HG02943 (cell line): ENCODE measurements at regions not wholly inside any gene's neighbourhood (a gene's known extent, or its start where the extent isn't known, plus 50 kb on each side); places are given as distances from the start of the nearest gene placed in this dataset.

ENCODE experiments used
- ATAC-seq: cut with Tn5 transposase; IDR thresholded peaks from one replicate; pipeline ENCODE4 v1.9.1; 2021; ENCODE audit warnings: mild to moderate bottlenecking, low read depth, moderate library complexity; ENCODE audit not compliant: unreplicated experiment

DNA sequence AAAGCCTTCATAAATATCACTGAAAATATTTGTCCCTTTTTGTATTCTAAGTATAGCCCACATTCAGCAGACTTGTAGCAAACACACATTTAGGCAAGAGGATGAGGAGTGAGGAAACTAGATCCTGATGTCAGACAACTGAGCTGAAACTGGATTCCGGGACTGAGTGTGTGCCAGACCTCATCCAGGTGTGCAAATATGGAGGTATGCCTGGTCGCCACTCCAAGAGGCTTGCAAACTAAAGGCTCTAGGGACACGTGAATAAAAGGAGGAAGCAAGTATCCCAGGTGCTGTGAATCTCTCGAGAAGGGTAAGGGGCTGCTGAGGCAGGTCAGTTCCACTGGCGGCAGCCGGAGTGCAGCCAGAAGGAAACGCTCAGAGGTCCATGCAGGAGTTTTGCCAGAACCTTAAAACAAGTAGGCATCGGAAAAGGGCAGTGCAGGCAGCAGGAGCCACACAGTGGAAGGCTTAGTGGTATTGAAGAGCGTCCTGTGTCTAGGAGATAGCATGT lies 77.4 kb upstream of the ALDH1B1 start:
- no peak for ATAC-seq

DNA sequence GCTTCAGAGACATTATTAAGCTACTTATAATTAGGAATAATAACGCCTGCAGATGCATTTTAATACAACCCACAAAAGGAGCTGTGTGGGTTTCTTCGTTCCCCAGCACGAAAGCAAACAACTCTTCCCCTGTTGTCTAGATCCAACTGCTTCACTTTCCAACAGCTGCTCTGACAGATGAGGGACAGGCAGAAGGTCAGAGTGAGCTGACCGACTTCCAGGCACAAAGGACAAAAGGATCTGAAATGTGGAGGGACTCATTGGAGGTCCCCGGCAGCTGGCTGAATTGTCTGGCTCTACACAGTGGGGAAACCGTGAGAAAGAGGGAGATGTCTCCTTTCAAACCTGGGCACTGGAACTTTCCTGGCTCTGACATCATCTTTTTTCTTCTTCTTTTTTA lies 79.1 kb upstream of the ALDH1B1 start:
- ATAC-seq: no peak

DNA sequence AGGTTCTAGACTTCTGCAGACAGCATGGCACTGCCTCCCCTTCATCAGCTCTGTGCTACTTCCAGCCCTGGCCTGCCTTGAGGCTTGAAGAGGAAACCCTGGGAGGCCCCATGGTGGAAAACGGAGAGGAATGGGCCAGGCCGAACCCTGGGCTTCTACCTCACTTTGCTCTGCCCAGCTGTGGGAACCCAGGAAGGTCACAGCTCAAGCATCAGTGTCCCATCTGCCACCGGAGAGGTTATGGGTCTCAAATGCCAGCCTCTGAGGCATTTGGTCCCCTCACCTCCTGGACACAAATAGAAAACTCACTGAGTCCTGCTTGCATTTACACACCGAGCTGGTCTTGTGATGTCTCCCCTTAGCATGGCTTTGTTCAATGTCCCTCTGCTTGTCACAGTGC lies 80.1 kb upstream of the ALDH1B1 start:
- no peak for ATAC-seq

DNA sequence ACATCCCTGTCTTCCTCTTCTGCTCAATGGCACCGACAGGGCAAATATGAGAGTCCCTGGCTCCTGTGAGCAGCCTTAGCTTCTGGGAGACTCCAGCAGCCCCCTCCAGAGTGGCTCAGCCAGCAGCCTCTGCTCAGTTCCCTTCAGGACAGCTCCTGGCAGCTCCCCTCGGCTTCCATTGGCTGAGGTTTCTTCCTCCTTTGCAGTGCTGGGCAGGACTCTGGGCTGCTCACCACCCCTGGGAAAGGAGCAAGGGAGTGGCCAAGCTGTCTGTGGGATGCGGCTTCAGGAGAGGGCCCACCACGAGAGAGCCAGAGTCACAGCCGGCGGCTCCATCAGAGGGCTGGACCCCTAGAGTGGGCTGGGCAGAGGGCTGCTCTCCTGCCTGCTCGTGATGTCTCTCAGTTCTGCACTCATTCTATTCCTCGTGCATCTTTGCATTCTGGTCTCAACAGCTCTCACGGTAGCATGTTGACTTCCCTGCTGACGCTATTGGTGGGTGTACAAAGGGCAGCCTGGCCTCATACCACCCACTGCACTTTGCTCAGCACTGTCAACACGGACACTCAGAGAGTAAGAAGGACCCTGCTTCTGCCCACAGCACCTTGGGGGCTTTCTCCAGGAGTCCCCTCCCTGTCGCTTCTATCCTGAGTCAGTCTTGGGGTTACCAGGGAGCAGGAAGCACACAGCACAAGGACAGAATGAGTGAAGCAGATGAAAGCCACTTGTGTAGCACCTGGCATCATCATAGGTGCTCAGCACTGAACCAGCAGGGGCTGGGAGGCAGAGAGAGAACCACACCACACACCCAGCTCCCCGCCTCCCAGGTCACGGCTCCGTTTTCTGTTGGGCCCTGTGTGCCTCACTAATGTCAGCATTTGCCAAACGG lies 80.9 kb upstream of the ALDH1B1 start:
- ATAC-seq: no peak

DNA sequence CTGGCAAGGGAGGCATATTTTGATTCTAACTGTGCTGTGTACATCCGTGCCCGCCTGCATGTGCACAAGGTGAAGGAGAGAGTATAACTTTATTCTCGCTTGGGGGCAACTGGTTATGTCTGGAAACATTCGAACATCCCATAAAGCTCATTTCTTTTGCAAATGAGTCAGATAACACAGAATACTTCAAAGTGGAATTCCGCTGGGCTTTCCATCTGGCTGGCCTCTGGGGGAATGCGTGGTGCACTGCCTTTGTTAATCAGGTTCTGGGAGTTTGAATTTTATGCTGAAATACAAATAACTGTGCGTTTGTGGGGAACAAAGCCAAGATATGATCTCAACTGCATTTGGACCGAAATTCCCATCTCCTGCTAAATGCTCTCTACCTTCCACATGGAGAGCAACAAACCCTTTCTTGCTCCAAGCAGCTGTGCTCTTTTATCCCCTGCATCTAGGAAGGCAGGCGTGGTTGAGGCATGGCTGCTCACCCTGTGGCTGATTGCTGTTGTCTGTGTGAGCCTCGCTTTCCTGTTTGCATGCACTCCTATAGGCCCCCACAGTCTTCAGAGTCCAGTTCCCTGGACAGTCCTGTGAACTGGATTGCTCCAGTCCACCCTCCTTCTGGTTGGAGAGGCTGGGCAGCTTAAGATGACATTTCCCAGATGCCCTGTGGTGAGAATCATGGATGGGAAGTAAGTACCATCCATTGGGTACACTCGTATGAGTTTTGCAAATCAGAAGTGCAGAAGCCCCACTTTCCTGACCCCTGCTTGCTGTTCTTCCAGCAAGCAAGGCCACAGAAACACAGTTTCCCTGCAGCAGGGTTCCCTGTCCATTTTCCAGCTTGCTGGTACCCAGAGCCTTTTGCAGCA lies 82.9 kb upstream of the ALDH1B1 start:
- ATAC-seq: no peak

DNA sequence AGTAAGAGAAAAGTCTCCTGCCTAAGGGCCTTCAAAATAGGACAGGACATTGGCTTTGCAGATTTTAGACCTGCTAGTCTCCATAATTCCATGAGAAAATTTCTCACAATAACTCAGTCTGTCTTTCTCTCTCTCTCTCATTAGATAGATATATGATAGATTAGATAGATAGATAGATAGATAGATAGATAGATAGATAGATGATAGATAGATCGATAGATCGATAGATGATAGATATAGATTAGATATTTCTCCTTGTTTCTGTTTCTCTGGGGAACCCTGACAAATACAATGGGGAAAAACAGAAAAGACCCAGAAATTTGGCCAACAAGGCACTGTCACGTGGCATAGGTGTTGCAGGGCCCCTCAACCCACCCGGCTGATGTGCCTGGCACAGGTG lies 84.4 kb upstream of the ALDH1B1 start:
- no peak for ATAC-seq

DNA sequence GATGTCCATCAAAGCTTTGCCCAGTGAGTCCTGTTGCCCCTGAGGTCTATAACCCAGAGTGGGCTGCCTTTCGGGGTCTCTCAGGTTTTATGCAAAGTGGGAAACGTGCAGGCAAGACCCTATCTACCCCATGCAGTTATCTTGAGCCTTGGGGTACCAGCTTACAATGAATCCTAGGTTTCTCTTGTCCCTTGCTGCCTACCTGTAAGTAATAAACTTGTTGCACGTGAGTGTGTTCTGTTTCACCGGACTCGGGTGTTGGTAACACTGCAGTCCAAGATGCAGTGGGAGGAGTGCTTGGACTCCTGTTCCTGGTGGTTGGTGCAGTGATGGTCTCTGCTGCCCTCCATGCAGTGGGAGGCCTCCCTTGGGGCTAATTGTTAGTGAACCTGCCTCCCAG lies 85.6 kb upstream of the ALDH1B1 start:
- no peak for ATAC-seq

DNA sequence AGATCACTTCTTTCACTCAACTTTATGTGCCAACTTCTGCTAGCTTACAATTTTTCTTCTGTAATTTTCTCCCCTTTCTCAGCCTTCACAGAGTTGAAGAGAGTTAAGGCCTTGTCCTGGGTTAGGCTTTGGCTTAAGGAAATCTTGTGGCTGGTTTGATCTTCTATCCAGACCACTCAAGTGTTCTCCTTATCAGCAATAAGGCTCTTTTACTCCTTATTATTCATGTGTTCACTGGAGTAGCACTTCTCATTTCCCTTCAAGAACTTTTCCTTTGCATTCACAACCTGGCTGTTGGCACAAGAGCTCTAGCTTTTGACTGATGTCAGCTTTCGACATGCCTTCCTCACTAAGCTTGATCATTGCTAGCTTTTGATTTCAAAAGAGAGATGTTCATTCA lies 86.9 kb upstream of the ALDH1B1 start:
- no peak for ATAC-seq

DNA sequence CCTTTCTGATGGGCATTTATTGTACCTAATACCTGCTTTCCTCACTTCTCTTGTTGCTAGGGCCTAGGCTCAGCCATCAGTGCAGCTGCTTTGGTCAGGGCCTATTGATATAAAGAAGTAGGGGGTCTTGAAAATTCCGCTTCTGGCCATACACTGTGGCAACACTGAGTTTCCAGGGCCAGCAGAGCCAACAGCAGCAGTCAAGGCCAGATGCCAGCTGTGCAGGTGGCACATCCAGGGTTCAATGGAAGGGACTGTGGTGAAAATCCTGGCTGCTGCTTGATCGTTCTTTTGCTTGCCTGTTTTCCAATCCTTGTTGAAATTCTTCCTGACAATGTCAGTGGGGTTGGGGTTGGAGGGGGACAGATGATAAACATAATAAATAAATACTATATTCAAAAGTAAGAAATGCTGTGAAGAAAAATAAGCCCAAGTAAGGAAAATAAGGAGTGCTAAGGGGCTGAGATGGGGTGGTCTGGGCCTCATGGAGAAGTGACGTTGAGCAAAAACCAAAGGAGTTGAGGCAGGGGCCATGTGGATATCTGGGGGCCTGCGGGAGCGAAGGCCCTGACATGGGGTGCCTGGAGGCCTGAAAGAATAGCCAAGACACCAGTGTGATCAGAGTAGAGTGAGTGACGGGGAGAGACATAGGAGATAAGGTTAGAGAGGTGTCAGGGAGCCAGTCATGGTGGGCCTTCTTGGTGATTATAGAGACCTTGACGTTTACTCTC lies 91.0 kb upstream of the ALDH1B1 start:
- no peak for ATAC-seq

DNA sequence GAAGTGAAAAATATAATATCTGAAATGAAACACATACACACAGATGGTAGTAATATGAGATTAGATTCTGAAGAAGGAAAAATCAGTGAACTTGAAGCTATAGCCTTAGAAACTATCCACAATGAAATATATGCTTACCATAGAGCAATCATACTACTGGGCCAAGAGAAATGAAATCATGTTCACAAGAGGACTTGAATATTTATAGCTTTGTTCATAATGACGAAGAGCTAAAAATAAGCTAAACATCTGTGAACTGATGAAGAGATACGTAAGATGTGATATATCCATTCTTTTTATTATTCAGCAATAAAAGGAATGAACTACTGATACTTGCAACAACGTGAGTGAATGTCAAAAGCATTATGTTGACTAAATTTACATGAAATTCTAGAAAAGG lies 92.6 kb upstream of the ALDH1B1 start:
- no peak for ATAC-seq

DNA sequence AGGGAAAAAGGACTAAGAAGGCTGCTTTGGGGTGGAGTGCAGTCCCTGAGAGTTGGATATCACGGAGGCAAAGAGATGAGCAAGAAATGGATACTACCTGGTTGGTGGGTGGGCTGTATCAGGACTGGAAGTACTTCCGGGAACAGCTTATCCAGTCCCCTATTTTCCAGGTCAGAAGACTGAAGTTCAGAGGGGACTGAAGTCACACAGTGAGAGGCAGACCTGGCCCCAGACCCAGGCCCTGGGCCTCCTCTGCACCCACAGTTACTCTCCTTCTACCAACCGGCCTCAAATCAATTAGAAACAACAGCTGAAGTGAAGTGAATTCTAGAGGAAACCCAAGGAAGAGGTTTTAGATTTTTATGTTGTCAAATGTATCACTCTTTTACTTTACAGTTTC lies 93.6 kb upstream of the ALDH1B1 start:
- no peak for ATAC-seq

DNA sequence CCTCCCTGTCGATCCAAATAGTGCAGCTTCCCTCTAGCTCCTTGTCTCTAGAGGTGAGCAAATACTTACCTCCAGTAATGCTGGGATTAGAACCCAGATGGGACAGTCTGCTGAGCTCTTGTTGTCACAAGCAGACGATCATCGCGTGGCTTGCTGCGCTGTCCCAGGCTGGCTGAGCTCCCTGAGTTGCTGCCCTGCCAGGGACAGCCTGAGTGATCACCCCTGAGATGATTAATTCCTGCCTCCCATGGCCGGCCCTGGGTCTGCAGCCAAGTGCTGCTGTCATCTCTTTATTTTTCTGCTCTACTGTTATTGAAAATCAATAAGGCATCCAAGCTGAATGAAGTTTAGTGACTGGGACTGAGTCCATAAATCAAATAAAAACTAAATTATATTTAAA lies 94.0 kb upstream of the ALDH1B1 start:
- no peak for ATAC-seq

DNA sequence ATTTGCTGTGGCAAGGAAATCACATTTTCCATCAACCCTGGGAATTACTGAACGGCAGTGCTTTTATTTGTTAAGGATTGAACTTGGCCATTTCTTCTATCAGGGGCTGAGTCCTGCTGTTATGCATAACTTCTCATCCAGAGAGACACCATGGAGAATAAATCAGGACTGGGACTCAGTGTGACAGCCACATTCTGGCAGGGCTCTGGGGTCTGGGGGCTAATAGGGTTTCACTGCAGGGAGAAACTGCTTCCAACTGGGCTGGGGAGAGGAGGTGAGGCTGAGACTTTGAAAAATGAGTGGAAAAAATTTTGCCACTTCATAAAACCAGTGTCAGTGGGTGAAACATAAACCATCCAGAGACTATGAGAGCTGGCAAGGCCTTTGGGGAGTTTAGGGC lies 95.7 kb upstream of the ALDH1B1 start:
- no peak for ATAC-seq

DNA sequence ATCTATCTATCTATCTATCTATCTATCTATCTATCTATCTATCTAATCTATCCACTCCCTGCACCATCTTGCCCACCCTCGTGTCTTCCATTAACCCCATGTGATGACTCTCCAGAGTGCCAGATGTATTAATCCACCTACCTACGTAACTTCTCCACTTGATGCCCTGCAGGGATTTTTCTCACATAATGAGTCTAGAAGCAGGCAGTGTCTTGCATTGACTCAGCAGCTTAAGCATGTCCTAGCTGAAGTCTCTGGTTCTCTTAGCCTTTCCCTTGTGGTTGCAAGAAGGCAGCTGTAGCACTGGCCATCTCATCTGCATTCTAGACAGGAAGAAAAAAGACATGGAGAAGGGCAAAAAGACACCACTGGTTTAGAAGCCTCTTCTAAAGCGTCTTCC lies 96.7 kb upstream of the ALDH1B1 start:
- ATAC-seq: no peak

DNA sequence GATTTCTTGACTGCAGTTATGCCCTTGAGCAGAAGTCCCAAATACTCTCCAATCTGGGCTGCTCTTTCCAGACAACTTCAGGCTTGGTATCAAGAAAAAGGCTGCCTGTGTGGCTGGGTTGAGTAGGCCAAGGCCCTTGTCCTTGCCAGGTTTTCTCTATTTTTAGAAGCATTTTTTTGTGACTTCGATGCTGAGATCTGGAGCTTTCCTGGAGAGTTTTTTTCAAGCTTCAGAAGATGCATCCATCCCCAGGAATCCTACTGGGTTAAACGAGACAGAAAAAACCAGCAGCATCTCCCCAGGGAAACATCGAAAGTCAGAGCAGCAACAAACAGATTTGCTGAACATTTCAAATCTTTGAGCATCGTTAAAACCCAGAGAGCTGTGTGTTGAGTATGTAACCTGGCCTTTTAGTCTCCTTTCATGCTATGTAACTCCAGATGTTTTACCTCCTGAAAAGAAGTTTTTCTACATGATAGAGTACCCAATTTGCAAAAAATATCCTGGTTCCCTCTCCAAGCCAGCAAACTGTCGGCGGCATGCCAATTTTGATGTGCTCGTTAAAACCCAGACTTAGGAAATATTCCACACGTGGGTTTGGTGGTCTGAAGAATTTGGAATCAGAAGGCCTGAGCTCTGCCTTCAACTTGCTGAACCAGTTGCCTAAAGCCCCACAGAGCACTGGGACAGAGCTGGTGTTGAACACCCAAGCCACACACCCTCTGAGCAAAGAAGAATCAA lies 98.1 kb upstream of the ALDH1B1 start:
- no peak for ATAC-seq

DNA sequence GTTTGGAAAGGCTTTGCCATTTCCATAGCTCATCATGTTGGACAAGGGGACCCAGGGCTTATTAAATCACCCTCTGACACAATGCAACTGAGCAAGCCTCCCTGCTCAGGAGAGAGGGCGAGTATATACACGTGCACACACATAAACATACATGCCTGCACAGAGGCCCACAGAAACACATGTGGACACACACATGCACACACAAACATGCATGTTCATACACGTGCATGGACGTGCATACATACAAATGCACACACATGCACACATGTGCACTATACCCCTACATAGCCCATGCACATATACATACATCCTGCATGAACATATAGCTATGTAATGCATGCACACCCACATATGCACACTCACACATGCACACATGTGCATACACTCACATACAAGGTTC lies 99.5 kb upstream of the ALDH1B1 start:
- no peak for ATAC-seq

DNA sequence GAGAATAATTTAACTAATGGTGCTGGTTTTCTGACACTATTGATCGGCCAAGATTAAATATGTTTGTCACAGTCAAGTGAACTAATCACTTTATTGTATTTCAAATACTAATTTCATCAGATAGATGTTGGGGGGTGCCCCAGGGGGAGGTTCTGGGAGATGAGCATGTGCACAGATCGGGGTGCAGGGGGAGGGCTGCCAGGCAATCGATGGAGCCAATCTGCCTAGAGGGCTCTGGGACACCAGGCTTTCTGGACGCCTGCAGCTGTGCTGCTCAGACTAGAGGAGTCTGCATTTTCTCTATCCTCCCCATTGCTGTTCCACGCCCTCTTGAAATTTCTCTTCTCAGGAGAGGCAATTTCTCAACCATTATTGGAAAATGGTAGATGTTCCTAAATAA lies 100.0 kb upstream of the ALDH1B1 start:
- ATAC-seq: no peak

DNA sequence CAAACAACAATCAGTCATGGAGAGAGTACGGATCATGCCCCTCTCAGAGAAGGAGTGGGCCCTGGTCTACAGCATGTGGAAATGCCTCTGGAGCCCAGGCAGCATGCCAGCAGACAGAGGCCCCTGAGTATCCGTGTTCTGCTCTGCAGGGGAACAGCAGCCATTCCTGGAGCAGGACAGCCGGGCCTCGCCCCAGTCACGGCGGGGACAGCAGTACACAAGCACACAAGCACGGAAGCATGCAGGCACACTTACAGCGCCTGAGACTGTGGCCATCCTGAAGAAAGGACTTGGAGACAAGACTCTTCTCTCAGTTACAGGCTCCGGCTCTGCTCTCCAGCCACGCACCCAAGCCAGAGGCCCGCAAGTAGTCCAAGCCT lies 102.6 kb upstream of the ALDH1B1 start:
- ATAC-seq: no peak

DNA sequence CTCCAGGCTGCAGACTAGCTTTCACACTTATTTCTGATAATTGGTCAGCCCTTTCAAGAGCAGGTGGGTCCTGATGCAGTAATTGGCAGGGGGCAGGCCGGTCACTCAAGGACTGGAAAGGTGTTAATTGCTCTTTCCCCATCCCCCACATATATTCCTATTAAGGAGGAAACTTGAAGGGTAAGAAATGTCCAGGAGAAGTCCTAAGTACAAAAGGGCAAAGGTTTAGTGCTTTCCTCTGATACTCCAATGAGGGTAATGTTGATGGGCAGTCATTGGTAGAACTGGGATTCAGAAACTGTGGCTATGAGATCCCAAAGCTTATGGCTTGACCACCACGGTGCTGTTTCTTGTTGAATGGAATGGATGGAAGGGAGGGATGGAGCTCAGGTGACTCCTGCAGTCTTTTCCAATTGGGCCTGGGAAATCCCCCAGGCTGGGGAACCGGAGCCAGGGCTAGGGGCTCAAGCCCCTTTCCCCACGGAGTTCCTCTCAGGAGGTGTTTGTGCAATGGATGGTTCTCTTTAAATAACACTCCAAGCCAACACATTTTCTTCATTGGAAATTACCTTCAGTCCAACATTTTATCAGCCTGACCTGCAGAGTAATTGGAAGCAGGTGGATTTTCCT lies 103.2 kb upstream of the ALDH1B1 start:
- no peak for ATAC-seq

DNA sequence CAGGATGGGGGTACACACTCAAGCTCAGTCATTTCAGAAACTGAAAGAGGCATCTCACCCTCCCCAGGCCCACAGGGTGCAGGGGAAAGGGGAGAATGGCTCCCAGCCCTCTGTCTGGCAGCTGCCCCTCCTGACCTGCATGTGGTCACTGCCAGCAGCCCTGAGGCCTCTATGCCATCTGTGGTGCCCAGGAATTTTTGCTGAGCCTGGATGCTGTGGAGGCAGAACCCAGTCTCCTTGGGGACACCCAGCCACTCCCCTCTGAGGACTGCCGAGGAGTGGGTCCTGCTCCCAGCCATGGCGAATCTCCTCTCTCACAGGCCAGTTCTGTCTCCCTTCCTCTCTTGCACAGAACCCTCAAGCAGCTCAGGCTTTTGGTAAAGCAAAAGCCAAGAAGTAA lies 104.0 kb upstream of the ALDH1B1 start:
- ATAC-seq: no peak
